Neural cell (in vitro differentiated cells): ENCODE measurements at regions not wholly inside any gene's neighbourhood (a gene's known extent, or its start where the extent isn't known, plus 50 kb on each side); places are given as distances from the start of the nearest gene placed in this dataset.

Experiments
- H2AFZ ChIP-seq: fragments of 200-600, 300-800 bp; sonication (generic), shearing (Covaris generic); 2 replicates; pipeline ENCODE4 v1.6.0; 2014; ENCODE audit warnings: low read depth, mild to moderate bottlenecking, antibody characterized with exemption, low read length, moderate library complexity
- H3F3A ChIP-seq: fragments of 200-600 bp; shearing (Covaris generic); 2 replicates; pipeline ENCODE4 v1.6.1; 2016; ENCODE audit warnings: mild to moderate bottlenecking, moderate library complexity, mixed read lengths, antibody characterized with exemption, low read length; ENCODE audit not compliant: insufficient read depth, poor library complexity, severe bottlenecking
- H3K27ac ChIP-seq: fragments of 200-600, 300-800 bp; sonication (generic), shearing (Covaris generic); 2 replicates; pipeline ENCODE4 v1.5.1; 2014; ENCODE audit warnings: mild to moderate bottlenecking, low read length, moderate library complexity
- H3K27me3 ChIP-seq: fragments of 300-800, 200-600 bp; sonication (generic), shearing (Covaris generic); 2 replicates; pipeline ENCODE4 v1.6.0; 2014; ENCODE audit warnings: mild to moderate bottlenecking, low read depth, low read length, moderate library complexity; ENCODE audit not compliant: insufficient read depth
- H3K36me3 ChIP-seq: fragments of 300-800, 200-600 bp; sonication (generic), shearing (Covaris generic); 2 replicates; pipeline ENCODE4 v1.5.1; 2014; ENCODE audit warnings: mild to moderate bottlenecking, antibody characterized with exemption, low read length, moderate library complexity; ENCODE audit not compliant: insufficient read depth
- H3K4me2 ChIP-seq: fragments of 300-800, 200-600 bp; sonication (generic), shearing (Covaris generic); 2 replicates; pipeline ENCODE4 v1.6.0; 2014; ENCODE audit warnings: mild to moderate bottlenecking, low read length
- H3K4me3 ChIP-seq: fragments of 300-800, 200-600 bp; sonication (generic), shearing (Covaris generic); 2 replicates; pipeline ENCODE4 v1.5.1; 2014; ENCODE audit warnings: mild to moderate bottlenecking, low read length, moderate library complexity
- H3K79me2 ChIP-seq: fragments of 200-600 bp; shearing (Covaris generic); replicated peaks from 2 replicates; pipeline ENCODE4 v1.6.0; 2014; ENCODE audit warnings: mild to moderate bottlenecking, low read length, moderate library complexity; ENCODE audit not compliant: insufficient read depth
- H3K9ac ChIP-seq: fragments of 300-800, 200-600 bp; sonication (generic), shearing (Covaris generic); 2 replicates; pipeline ENCODE4 v1.6.1; 2016; ENCODE audit warnings: mild to moderate bottlenecking, low read length, mixed read lengths
- H3K9me2 ChIP-seq: fragments of 200-600 bp; shearing (Covaris generic); 2 replicates; pipeline ENCODE4 v1.6.1; 2016; ENCODE audit warnings: mild to moderate bottlenecking, low read length, mixed read lengths; ENCODE audit not compliant: insufficient read depth
- H3K9me3 ChIP-seq: fragments of 200-600, 300-800 bp; sonication (generic), shearing (Covaris generic); 2 replicates; pipeline ENCODE4 v1.6.1; 2016; ENCODE audit warnings: mild to moderate bottlenecking, mixed run types, low read length, moderate library complexity, mixed read lengths
- H4K20me1 ChIP-seq: fragments of 200-600 bp; shearing (Covaris generic); 2 replicates; pipeline ENCODE4 v1.6.1; 2016; ENCODE audit warnings: mild to moderate bottlenecking, mixed run types; ENCODE audit not compliant: insufficient read depth
- CTCF ChIP-seq: fragments of 450-650 bp; IDR thresholded peaks from 2 replicates; pipeline ENCODE4 v1.5.1; 2014; ENCODE audit warnings: antibody characterized with exemption, mild to moderate bottlenecking, moderate library complexity; ENCODE audit not compliant: poor library complexity, severe bottlenecking
- EP300 ChIP-seq: fragments of 450-650 bp; conservative IDR thresholded peaks from 2 replicates; pipeline ENCODE4 v1.6.1; 2014; ENCODE audit warnings: antibody characterized with exemption, mild to moderate bottlenecking, moderate library complexity; ENCODE audit not compliant: poor library complexity, severe bottlenecking
- EZH2 ChIP-seq: fragments of 200-600, 300-800 bp; shearing (Covaris generic), sonication (generic); IDR thresholded peaks from 2 replicates; pipeline ENCODE4 v1.6.1; 2014; ENCODE audit warnings: antibody characterized with exemption, low read length, borderline replicate concordance, mild to moderate bottlenecking; ENCODE audit not compliant: insufficient read depth, poor library complexity, severe bottlenecking
- MXI1 ChIP-seq: fragments of 450-650 bp; conservative IDR thresholded peaks from 2 replicates; pipeline ENCODE4 v1.6.1; 2014; ENCODE audit warnings: antibody characterized with exemption, mild to moderate bottlenecking; ENCODE audit not compliant: poor library complexity, severe bottlenecking
- POLR2AphosphoS5 ChIP-seq: IDR thresholded peaks from 2 replicates; pipeline ENCODE4 v1.6.1; 2012
- RAD21 ChIP-seq: fragments of 450-650 bp; conservative IDR thresholded peaks from 2 replicates; pipeline ENCODE4 v1.6.1; 2014; ENCODE audit warnings: antibody characterized with exemption, mild to moderate bottlenecking, moderate library complexity
- REST ChIP-seq: IDR thresholded peaks from 2 replicates; pipeline ENCODE4 v1.6.1; 2012; ENCODE audit warnings: borderline replicate concordance
- SMC3 ChIP-seq: fragments of 450-650 bp; conservative IDR thresholded peaks from 2 replicates; pipeline ENCODE4 v1.6.1; 2014; ENCODE audit warnings: antibody characterized with exemption, mild to moderate bottlenecking, moderate library complexity; ENCODE audit not compliant: poor library complexity
- TAF1 ChIP-seq: IDR thresholded peaks from 2 replicates; pipeline ENCODE4 v1.6.1; 2012; ENCODE audit warnings: low read depth

DNA sequence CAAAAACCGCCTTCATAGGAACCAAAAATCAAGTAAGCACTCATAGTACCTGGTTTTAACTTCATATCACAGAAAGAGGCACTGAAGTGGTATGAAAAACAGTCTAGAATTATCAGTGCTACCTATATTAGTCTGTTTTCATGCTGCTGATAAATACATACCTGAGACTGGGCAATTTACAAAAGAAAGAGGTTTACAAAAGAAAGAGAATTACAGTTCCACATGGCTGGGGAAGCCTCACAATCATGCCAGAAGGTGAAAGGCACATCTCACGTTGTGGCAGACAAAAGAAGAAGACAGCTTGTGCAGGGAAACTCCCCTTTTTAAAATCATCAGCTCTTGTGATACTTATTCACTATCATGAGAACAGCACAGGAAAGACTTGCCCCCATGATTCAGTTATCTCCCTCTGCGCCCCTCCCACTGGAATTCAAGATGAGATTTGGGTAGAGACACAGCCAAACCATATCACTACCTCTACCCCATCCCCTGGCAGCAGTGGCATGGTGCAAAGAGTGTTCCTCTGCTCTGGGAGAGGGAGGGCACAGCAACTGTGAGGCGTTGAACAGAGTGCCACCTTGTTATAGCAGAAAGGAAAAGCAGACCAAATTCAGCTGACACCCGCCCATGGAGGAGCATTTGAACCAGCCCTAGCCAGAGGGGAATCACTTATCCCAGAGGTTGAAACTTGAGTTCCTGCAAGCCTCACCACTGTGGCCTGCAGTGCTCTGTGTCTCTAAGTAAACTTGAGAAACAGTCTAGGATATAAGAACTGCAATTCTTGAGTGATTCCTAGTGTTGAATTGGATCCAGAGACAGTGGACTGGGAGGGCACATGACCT is 61.9 kb upstream of the PTPRZ1 start:
- TF ChIP-seq EZH2 = no peak
- TF ChIP-seq RAD21 = no peak
- TF ChIP-seq SMC3 = no peak
- no peak for TF ChIP-seq TAF1
- TF ChIP-seq REST = no peak
- no peak for TF ChIP-seq POLR2AphosphoS5
- no peak for TF ChIP-seq MXI1
- Histone ChIP-seq H3K9ac (no peak overlapping the region), H3K36me3 (no peaks in the 10 kb centered on the region), H3K79me2 (no peaks in the 10 kb centered on the region), H4K20me1 (no peaks in the 10 kb centered on the region), H3K27ac (no peak overlapping the region), H3K9me2 (no peaks in the 10 kb centered on the region), H3K4me2 (no peak overlapping the region), H3K9me3 (no peaks in the 10 kb centered on the region), H3K4me3 (no peak overlapping the region), H2AFZ (no peak overlapping the region), H3K27me3 (no peaks in the 10 kb centered on the region), H3F3A (no peaks in the 10 kb centered on the region)

DNA sequence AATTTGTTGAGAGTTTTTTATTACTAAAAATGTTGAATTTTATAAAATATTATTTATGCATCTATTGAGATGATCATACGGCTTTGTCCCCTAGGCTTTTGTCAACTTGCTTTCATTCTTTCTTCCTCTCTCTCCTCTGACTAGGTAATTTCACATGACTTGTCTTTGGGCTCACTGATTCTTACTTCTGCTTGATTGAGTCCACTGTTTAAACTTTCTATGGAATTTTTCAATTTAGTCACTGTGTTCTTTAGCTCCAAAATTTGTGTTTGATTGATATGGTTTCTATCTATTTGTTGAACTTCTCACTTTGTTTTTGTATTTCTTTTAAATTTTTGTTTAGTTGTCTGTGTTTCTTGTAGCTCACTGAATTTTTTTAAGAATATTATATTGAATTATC is 65.9 kb upstream of the PTPRZ1 start:
- H3K79me2 ChIP-seq = no peaks in the 10 kb centered on the region
- H3K4me2 ChIP-seq = no peak overlapping the region
- no peaks in the 10 kb centered on the region for H4K20me1 ChIP-seq
- no peaks in the 10 kb centered on the region for H3K36me3 ChIP-seq
- no peak overlapping the region for H3K4me3 ChIP-seq
- H3K9ac ChIP-seq = no peak overlapping the region
- H3K27ac ChIP-seq = no peak overlapping the region
- no peak overlapping the region for H2AFZ ChIP-seq
- TF ChIP-seq SMC3 (no peak), CTCF (no peak), TAF1 (no peak), POLR2AphosphoS5 (no peak), RAD21 (no peak), EP300 (no peak), MXI1 (no peak), REST (no peak), EZH2 (no peak)
- H3K9me3 ChIP-seq = no peaks in the 10 kb centered on the region
- H3F3A ChIP-seq = no peaks in the 10 kb centered on the region
- H3K9me2 ChIP-seq = no peaks in the 10 kb centered on the region
- no peaks in the 10 kb centered on the region for H3K27me3 ChIP-seq
